HCT116 (cell line): ENCODE measurements at regions not wholly inside any gene's neighbourhood (a gene's known extent, or its start where the extent isn't known, plus 50 kb on each side); places are given as distances from the start of the nearest gene placed in this dataset.
A peak's percentile ranks its signal among the peaks of the same experiment; 100 is the strongest.

Experiments used
- ATAC-seq: fragments of 200-7000 bp; cut with Tn5 transposase; 2 replicates; pipeline ENCODE4 v1.9.1; 2020; ENCODE audit warnings: mild to moderate bottlenecking, moderate library complexity
- BruUV-seq: library from RNA; stranded (reverse); fragments of 400-500 nt; replicated peaks from 2 replicates; lab custom pipeline; 2021; lab: Mats Ljungman, UMichigan
- CTCF ChIA-PET: fragments of 300-600 bp; sonication (Branson Sonifier 250); formaldehyde crosslinking; loops from one replicate; lab custom pipeline; 2021; ENCODE audit warnings: antibody characterized with exemption; lab: Charles Lee
- POLR2A ChIA-PET: fragments of 300-600, 350-600 bp; sonication (Branson Sonifier 250); formaldehyde crosslinking; loops from one replicate; lab custom pipeline; 2021; ENCODE audit warnings: antibody characterized with exemption; lab: Charles Lee
- RAD21 ChIA-PET, 2 experiments: fragments of 300-600 bp; sonication (Branson Sonifier 250); formaldehyde crosslinking; loops; one replicate each; lab custom pipeline; 2023; ENCODE audit warnings: low total read pairs in 2 of 2; ENCODE audit not compliant: uncharacterized antibody in 2 of 2, unreplicated experiment in 2 of 2, low non-redundant PET in 1 of 2; lab: Charles Lee
- DNase-seq: peaks from one replicate; pipeline ENCODE4 v3.0.0-alpha.2; 2010; ENCODE audit warnings: low read depth, low spot score
- H2AFZ ChIP-seq: fragments of 200-600 bp; shearing (Covaris generic), sonication (generic); 2 replicates; pipeline ENCODE4 v1.6.1; 2017; ENCODE audit warnings: low read depth, mixed run types, mixed read lengths, antibody characterized with exemption, low read length; ENCODE audit not compliant: poor library complexity, severe bottlenecking
- H3K27ac ChIP-seq: 2 replicates; pipeline ENCODE4 v1.5.1; 2012; ENCODE audit warnings: low read depth, low read length
- H3K27me3 ChIP-seq: fragments of 200-600 bp; sonication (generic); 2 replicates; pipeline ENCODE4 v1.6.1; 2016; ENCODE audit warnings: mixed run types, low read length, mixed read lengths; ENCODE audit not compliant: insufficient read depth
- H3K36me3 ChIP-seq, 2 experiments: fragments of 200-500 bp in 1 of 2; fragments of 200-600 bp in 1 of 2; sonication (Bioruptor generic) in 1 of 2; sonication (generic) in 1 of 2; 2 replicates each; pipeline versions ENCODE4 v1.5.1 to v1.6.1; 2014 to 2016; ENCODE audit warnings: low read length in 2 of 2, inconsistent platforms in 1 of 2, mixed read lengths in 1 of 2, mixed run types in 1 of 2; ENCODE audit not compliant: insufficient read depth in 2 of 2, control insufficient read depth in 1 of 2
- H3K4me1 ChIP-seq, 2 experiments: fragments of 200-600 bp in 1 of 2; sonication (generic) in 1 of 2; 2 replicates each; pipeline versions ENCODE4 v1.5.1 to v1.6.1; 2012 to 2017; ENCODE audit warnings: low read length in 2 of 2, inconsistent platforms in 1 of 2, mild to moderate bottlenecking in 1 of 2, mixed read lengths in 1 of 2, mixed run types in 1 of 2, moderate library complexity in 1 of 2; ENCODE audit not compliant: insufficient read depth in 2 of 2, control insufficient read depth in 1 of 2
- H3K4me2 ChIP-seq: fragments of 200-600 bp; sonication (generic); 2 replicates; pipeline ENCODE4 v1.6.1; 2017; ENCODE audit warnings: mixed run types, low read length, mixed read lengths
- H3K4me3 ChIP-seq, 2 experiments: fragments of 200-600 bp in 1 of 2; sonication (generic) in 1 of 2; replicated peaks in 1 of 2; 2 replicates each; pipeline ENCODE4 v1.5.1; 2011 to 2016; ENCODE audit warnings: low read length in 2 of 2, control low read depth in 1 of 2, low read depth in 1 of 2, mild to moderate bottlenecking in 1 of 2, mixed read lengths in 1 of 2, mixed run types in 1 of 2
- H3K79me2 ChIP-seq: fragments of 200-600 bp; sonication (generic); 2 replicates; pipeline ENCODE4 v1.6.1; 2017; ENCODE audit warnings: mild to moderate bottlenecking, mixed run types, low read length, moderate library complexity, mixed read lengths; ENCODE audit not compliant: insufficient read depth
- H3K9ac ChIP-seq: fragments of 200-600 bp; sonication (generic); 2 replicates; pipeline ENCODE4 v1.6.1; 2016; ENCODE audit warnings: low read length, mixed read lengths
- H3K9me2 ChIP-seq: fragments of 200-600 bp; sonication (generic), shearing (Covaris generic); 2 replicates; pipeline ENCODE4 v1.6.1; 2017; ENCODE audit warnings: mixed run types, mild to moderate bottlenecking, moderate library complexity; ENCODE audit not compliant: insufficient read depth
- H3K9me3 ChIP-seq, 2 experiments: fragments of 200-500 bp in 1 of 2; fragments of 200-600 bp in 1 of 2; sonication (Bioruptor generic) in 1 of 2; sonication (generic) in 1 of 2; 2 replicates each; pipeline ENCODE4 v1.6.1; 2014 to 2017; ENCODE audit warnings: low read length in 2 of 2, mixed read lengths in 2 of 2, inconsistent platforms in 1 of 2, low read depth in 1 of 2, mild to moderate bottlenecking in 1 of 2, mixed run types in 1 of 2, moderate library complexity in 1 of 2; ENCODE audit not compliant: control insufficient read depth in 1 of 2, insufficient read depth in 1 of 2
- H4K20me1 ChIP-seq: fragments of 200-600 bp; sonication (generic), shearing (Covaris generic); 2 replicates; pipeline ENCODE4 v1.6.1; 2017; ENCODE audit warnings: mixed run types, mild to moderate bottlenecking, moderate library complexity; ENCODE audit not compliant: insufficient read depth
- CBX3 ChIP-seq: IDR thresholded peaks from 2 replicates; pipeline ENCODE4 v1.6.1; 2012; ENCODE audit warnings: low read depth
- FOSL1 ChIP-seq: IDR thresholded peaks from 2 replicates; pipeline ENCODE4 v1.6.1; 2012; ENCODE audit warnings: low read depth
- POLR2A ChIP-seq: IDR thresholded peaks from 2 replicates; pipeline ENCODE4 v1.7.0; 2011; ENCODE audit warnings: borderline replicate concordance; ENCODE audit not compliant: insufficient read depth, insufficient read length; ENCODE audit errors: extremely low read depth
- RAD21 ChIP-seq: IDR thresholded peaks from 2 replicates; pipeline ENCODE4 v1.6.1; 2012; ENCODE audit warnings: low read depth, mild to moderate bottlenecking
- intact Hi-C: fragments of 100-400 bp; cut with micrococcal nuclease; formaldehyde crosslinking; loops from 2 replicates; pipeline ENCODE4 v1.10.0; 2022
- TF ChIP-seq, protein P1 (sequence below), 3 experiments: fragments of 200-600 bp in 1 of 3; sonication (generic) in 1 of 3; IDR thresholded peaks in 2 of 3; conservative IDR thresholded peaks in 1 of 3; 2 replicates each; pipeline ENCODE4 v1.5.1; 2012 to 2017; ENCODE audit warnings: low read depth in 2 of 3, low read length in 2 of 3, antibody characterized with exemption in 1 of 3, borderline replicate concordance in 1 of 3, control low read depth in 1 of 3, mild to moderate bottlenecking in 1 of 3, mixed read lengths in 1 of 3, mixed run types in 1 of 3, moderate library complexity in 1 of 3; ENCODE audit not compliant: insufficient read depth in 1 of 3

DNA sequence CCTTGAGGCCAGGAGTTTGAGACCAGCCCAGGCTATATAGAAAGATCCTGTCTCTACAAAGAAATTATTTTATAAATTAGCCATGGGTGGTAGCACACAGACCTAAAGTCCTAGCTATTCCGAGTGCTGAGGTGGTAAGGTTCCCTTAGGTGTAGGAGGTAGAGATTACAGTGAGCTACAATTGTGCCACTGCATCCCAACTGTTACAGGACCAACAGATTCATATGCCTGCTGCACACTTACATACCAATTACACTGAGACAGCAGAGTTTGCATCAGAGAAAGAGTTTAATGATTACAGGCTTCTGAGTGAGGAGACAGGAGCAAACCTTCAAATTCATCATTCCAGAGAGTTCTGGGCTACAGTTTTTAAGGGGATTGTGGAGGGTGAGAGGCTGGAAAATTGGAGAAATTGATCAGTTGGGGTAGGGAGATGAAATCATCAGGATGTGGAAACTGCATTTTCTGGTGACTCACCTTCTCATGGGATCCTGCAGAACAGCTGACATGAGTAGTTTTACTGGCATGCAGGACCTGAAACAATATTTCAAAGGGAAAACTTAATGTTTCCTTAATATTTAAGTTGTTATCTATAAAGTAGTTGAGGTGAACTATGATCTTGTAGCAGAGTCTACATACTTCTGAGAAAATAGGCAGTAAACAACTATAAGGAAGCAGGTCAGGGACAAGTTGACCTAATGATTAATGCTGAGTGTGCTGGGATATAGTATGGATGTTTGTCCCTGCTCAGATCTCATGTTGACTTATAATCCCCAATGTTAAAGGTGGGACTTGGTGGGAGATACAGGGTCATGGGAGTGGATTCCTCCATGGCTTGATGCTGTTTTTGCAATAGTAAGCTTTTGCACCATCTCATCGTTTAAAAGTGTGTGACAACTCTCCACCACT is 54.7 kb downstream of the ANXA2R start (continued):
- TF ChIP-seq, protein P1, sequence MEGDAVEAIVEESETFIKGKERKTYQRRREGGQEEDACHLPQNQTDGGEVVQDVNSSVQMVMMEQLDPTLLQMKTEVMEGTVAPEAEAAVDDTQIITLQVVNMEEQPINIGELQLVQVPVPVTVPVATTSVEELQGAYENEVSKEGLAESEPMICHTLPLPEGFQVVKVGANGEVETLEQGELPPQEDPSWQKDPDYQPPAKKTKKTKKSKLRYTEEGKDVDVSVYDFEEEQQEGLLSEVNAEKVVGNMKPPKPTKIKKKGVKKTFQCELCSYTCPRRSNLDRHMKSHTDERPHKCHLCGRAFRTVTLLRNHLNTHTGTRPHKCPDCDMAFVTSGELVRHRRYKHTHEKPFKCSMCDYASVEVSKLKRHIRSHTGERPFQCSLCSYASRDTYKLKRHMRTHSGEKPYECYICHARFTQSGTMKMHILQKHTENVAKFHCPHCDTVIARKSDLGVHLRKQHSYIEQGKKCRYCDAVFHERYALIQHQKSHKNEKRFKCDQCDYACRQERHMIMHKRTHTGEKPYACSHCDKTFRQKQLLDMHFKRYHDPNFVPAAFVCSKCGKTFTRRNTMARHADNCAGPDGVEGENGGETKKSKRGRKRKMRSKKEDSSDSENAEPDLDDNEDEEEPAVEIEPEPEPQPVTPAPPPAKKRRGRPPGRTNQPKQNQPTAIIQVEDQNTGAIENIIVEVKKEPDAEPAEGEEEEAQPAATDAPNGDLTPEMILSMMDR (IDR thresholded peaks at IDR 0.05 in 2 of 3, conservative IDR thresholded peaks at IDR 0.05 in 1 of 3; ENCODE audit: borderline replicate concordance in 1 of 3, insufficient read depth in 1 of 3, low read depth in 2 of 3, low read length in 2 of 3), result no peak
- TF ChIP-seq CBX3, result peak; percentile 17; the same call in 1 of the 2 replicates
- TF ChIP-seq, all 23 proteins: peak for 6

DNA sequence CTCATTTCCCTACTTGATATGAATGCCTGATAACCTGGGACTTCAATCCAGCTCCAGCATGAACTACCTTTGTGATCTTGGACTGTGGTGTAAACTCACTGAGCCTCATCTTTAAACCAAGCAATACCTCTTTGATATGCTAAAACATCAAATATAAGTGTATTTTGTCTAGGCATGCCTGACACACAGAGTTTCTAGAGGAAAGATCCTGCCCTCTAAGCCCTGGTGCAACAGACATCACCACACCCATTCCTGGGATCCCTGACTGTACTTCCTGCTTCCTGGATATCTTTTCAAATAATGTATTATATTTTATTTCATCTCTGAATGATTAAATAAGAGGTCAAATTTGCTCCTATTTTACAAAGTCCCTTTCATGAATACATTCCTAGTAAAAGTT is 55.8 kb downstream of the ANXA2R start:
- H2AFZ ChIP-seq, result no peak overlapping the region
- H3K4me3 ChIP-seq, result no peak overlapping the region
- no peak overlapping the region for H3K4me2 ChIP-seq
- no peaks in the 10 kb centered on the region for H3K9me2 ChIP-seq
- CTCF ChIA-PET, result no interaction called here
- no peaks in the 10 kb centered on the region for H3K36me3 ChIP-seq
- no peak overlapping the region for H3K27ac ChIP-seq
- no peaks in the 10 kb centered on the region; a peak in 1 of 4 replicates for H3K9me3 ChIP-seq
- POLR2A ChIA-PET, result no interaction called here
- no peaks in the 10 kb centered on the region for H4K20me1 ChIP-seq
- no TSS peak for BruUV-seq
- no peak overlapping the region for H3K9ac ChIP-seq
- no peak for ATAC-seq
- H3K79me2 ChIP-seq, result no peaks in the 10 kb centered on the region
- intact Hi-C loops, result no loop called here
- no peaks in the 10 kb centered on the region for H3K27me3 ChIP-seq
- TF ChIP-seq POLR2A (no peak), RAD21 (no peak), FOSL1 (no peak)
- TF ChIP-seq, all 23 proteins: peak for 0
- DNase-seq, result no peak
- peaks cover 0 to 13% of the 10 kb centered on the region in 2 experiments; a peak in 2 of 4 replicates for H3K4me1 ChIP-seq
- RAD21 ChIA-PET, result no interaction called here
